CMK (cell line): ENCODE measurements at regions not wholly inside any gene's neighbourhood (a gene's known extent, or its start where the extent isn't known, plus 50 kb on each side); places are given as distances from the start of the nearest gene placed in this dataset.

Experiments used
- DNase-seq: peaks from one replicate; pipeline ENCODE4 v3.0.0-alpha.2; 2010; ENCODE audit warnings: low read depth

GRCh38 chr6:95142661-95143335, 434.5 kb upstream of the MANEA start:
- DNase-seq: no peak

- DNase-seq: no peak
These were observed 433.7 kb upstream of the MANEA start for GRCh38 chr6:95143408-95144180.

- no peak for DNase-seq
These were observed 431.9 kb upstream of the MANEA start for GRCh38 chr6:95145457-95145856.

DNA sequence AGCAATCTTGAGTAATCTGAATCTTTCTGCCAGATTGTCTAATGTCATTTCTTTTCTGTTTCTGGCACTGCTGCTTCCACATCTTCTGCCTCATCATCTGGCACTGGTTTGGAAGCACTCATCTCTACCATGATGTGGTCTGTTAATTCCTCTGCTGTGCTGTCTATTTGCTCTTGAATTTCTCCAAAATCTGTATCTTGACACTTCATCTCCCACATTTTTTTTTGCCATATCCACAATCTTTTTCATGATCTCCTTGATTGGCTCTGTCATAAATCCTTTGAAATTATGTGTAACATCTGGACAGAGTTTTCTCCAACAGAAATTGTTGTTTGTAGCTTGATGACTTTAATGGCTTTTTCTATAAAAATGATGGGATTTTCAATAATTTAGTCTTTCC, 417.8 kb upstream of the MANEA start:
- DNase-seq: no peak

DNA sequence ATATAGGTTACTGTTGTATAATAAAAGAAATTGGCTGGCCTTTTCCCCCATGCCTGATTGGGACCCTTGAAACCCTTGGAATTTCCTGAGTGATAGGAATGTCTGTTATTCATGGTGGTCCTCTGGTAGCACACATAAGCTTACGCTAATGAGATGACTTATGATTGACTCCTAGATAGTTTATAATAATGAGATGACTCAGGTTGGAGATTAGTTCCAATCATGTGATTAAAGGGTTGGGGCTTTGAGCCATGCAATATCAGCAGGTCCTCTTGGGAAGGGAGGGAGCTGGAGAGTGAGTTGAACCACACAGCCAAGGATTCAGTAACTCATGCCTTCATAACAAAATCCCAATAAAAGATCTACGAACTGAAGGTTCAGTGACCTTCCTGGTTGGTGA, 407.6 kb upstream of the MANEA start:
- no peak for DNase-seq

DNA sequence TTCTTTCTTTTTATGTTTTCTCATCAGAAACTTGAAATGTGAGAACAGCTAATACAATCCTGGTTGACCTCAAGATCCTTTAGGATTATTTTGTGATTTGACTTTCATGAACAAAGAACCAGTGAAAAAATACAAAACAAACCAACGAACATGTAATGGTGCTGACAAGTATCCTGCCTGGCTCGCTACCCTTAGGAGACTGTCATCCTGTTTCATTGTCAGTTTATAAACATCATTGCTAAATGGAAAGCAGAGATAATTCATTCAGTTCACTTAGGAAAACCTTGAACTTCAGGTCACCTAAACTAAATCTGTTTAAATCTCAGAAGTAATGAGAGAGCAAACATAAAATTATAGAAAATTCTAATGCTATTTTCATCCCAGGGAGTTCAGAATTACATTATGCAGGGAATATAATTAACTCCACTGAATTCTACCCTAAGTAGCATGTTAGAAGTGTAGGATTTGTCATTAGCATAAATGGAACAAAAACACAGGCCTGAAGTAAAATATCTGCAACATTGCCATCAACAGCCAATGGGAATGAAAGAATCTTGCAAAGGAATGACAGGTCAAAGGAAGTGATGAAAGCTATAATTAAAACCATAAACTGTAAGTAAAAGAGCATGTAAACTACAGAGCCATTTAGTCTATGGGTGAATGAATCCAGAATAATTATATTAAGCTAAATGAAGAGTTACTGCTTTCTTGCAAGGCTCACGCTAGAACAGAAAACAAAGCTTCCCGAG, 401.2 kb upstream of the MANEA start:
- no peak for DNase-seq

DNA sequence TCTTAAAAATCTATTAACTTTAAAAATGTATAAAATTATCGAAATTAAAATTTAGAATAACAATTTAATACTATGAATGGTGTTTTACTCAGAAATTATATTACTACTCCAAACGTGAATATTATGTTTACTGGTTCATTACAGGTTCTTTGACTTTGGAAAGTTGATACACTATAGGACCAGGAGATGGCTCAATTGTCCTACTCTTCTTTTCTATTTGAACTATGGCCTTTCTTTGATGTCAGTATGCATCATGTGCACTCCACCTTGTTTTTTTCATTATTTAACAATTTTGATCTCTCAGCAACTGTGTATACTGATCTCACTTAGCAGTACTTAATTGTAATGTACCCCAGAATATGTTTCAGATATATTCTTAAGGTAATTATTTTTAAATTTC, 391.5 kb upstream of the MANEA start:
- no peak for DNase-seq

DNA sequence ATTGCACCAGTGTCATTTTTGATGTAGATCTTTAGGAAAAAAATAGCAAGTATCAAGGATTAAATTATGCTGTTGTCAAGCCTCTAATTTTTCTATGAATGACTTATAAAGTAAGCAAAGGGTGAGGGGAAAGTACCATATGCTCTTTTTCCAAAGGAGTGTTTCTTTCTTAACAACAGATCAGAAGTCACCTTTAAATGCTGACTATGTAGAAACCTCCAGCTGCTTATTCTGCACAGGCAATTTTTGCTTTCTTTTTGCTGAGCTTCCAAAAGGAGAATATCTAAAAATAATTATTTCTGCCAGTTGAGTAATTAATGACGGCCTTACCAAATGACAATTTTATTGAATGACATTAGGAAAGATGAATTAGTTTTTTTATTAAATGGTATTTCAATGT, 390.6 kb upstream of the MANEA start:
- no peak for DNase-seq

DNA sequence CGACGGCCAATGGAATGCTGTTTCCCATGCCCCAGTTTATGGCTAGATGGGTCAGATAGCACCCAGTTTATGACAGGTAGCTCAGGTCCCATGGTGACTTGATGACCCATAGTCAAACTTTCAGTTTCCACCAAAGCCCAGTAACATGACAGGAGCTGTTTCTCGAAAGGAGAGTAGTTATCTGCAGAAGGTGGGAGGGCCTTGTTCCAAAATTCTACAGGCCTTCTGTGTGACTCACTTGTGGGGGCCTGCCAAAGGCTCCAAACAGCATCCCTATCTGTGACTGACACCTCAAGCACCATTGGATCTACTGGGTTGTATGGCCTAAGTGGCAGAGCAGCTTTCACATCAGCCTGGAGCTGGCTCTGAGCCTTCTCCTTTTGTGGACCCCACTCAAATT, 379.7 kb upstream of the MANEA start:
- no peak for DNase-seq

- peak; percentile 45 for DNase-seq
These were observed 374.1 kb upstream of the MANEA start for GRCh38 chr6:95203153-95203754.

GRCh38 chr6:95204178-95204577, 373.2 kb upstream of the MANEA start:
- DNase-seq: no peak

DNA sequence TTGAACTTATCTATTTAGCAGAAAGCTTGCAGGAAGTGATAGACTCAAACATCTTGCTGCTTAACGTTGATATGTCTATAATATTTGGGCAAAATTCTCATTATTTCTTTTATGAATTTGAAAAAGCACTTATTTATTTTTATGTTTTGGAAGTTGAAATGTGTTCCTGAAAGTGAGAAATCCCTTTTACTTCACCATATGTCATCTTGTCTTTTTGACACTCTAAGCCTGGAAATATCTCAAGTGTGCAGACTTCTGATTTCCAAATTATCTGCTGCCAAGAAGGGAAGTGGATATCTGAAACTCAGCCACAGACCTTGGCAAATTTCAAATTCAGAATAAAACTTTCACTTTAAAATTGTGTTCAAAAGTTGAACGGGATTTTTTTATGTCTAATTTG, 368.7 kb upstream of the MANEA start:
- no peak for DNase-seq

DNA sequence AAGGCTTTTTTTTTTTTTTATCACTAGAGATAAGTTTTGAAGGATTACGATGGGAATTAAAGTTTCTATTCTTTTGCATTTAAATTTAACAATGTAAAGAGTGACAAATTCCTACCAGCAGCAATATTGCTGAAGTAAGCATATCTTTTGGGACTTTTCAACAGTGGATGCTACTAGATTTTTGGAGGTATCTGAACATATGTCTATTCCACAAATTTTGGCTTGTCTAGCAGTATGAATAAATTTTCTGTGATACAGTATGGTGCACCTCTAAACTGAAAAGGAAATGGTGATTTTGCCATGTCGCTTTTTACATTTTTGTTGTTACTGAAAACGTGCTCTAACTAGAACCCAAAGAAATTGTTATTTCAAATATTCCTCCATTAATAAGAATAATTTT, 368.3 kb upstream of the MANEA start:
- no peak for DNase-seq

- no peak for DNase-seq
These were observed 360.8 kb upstream of the MANEA start for GRCh38 chr6:95216555-95216954.

- DNase-seq: no peak
These were observed 350.0 kb upstream of the MANEA start for GRCh38 chr6:95227351-95227750.

DNA sequence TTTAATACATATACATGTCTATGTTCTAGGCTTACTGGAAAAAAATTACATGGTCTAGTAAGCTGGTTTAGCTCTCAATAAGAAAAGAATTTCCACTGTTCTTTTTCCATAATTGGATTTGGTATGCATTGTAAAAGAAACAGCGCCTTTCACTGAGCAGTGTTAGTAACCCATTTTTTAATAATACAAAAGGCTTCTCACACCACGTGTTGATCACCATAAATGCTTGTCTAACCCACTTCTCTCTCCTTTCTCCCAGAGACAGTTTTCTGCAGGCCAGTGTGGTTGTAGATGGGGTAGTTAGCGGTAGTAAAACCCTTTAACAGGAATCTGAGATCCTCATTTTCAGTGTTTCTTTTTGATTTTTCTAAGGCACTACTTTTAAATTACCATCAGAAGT, 348.7 kb upstream of the MANEA start:
- no peak for DNase-seq

- DNase-seq: no peak
These were observed 347.1 kb upstream of the MANEA start for GRCh38 chr6:95230071-95230740.

GRCh38 chr6:95231416-95231815, 345.9 kb upstream of the MANEA start:
- DNase-seq: no peak

DNA sequence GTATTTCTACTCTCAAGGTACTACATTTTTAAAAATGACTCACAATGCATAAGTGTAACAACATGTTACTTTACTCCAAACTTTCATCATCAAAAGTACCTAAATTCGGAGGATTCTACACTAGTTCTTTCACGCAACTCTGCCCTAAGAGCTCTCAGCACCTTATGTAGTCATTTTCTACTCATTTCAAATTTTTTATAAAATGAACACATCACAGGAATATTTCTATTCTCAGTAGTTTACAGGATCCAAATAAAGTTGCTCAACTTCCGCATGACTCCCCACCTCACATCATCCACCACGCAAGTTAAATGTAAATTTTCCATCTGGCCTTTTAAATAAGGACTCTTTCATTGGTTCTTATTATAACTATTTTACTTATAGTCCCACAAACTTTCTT, 344.9 kb upstream of the MANEA start:
- DNase-seq: no peak

GRCh38 chr6:95233879-95234278, 343.5 kb upstream of the MANEA start:
- no peak for DNase-seq

GRCh38 chr6:95240514-95240913, 336.8 kb upstream of the MANEA start:
- no peak for DNase-seq

DNA sequence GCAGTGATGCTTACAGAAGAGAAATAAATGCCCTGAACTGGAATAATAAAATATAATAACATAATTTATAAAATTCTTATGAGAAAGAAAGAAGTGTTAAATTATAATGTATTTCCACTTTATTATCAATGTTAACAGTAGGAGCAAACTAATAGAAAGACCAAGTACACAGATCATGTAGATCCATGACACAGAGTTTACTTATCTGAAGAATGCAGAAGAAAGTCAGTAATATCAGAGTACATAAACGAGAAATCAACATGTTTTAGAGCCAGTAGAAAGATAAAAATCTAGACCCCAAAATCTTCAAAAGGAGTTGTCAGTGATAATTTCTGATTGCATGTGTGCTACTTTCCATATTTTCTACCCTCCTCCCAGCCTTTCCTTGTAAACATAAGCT, 334.8 kb upstream of the MANEA start:
- DNase-seq: no peak
